Heart left ventricle (tissue), 13 donors: ENCODE measurements at regions not wholly inside any gene's neighbourhood (a gene's known extent, or its start where the extent isn't known, plus 50 kb on each side); places are given as distances from the start of the nearest gene placed in this dataset.

Source experiments
- POLR2A ChIP-seq, 2 donors: fragments of 450-650 bp; IDR thresholded peaks; one replicate each; pipeline ENCODE4 v1.6.1; 2017; ENCODE audit warnings: antibody characterized with exemption in 2 of 2, mild to moderate bottlenecking in 2 of 2, moderate library complexity in 2 of 2
- TF ChIP-seq, protein P1 (sequence below), 12 donors: fragments of 200-600 bp; sonication (generic) in 4 of 12; IDR thresholded peaks; one replicate each; pipeline versions ENCODE4 v1.5.0 to v1.8.0; 2018 to 2022; ENCODE audit warnings: antibody characterized with exemption in 12 of 12, mild to moderate bottlenecking in 5 of 12
- donor health status: ischemic (EF 13 %, LVEDD 7.1; RV severe dilation, severe dysfunction).
- donor health status: DM: no; HTN: yes; CAD: no.
- donor health status: DM: no; HTN: no; CAD: no.
- donor health status: ischemic (EF 25% LVEDD 6.9; RV normal size, moderate dysfunction).
- donor health status: ischemic (EF 25% LVEDD 5.7; RV mildly dilated, moderate dysfunction).
- donor health status: ischemic (EF 35%, LVEDD 5.7; RV mildly dilated, moderate dysfunction).
- donor health status: nonischemic (EF 11% LVEDD 7.7; RV severe dilation, severe dysfunction).
- donor health status: DM: yes; HTN: yes; CAD: no.
- donor health status: PGD.
- donor health status: ischemic (EF 29% LVEDD 5.4; RV normal size, mild dysfunction).
- donor health status: nonischemic (EF 23%, LVEDD 6.1; RV moderate dilation, normal function).

DNA sequence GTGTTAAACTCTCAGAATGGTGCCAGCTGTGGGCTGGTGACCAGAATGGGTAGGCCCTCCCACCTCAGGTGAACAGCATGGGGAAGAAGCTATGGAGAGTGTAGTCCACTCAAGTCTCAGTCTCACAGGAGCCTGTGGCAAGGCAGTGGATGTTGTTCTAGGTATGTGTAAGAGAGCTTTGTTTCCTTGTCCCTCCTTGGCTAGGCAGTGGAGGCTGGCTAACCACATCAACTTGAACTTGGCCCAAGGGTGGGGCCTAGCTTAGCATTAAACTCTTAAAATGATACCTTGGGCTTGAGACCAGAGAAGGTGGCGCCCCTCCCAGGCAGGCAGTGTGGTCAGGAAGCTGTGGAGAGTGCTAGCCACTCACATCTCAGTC, 53.2 kb upstream of the SLC4A10 start:
- TF ChIP-seq, protein P1, sequence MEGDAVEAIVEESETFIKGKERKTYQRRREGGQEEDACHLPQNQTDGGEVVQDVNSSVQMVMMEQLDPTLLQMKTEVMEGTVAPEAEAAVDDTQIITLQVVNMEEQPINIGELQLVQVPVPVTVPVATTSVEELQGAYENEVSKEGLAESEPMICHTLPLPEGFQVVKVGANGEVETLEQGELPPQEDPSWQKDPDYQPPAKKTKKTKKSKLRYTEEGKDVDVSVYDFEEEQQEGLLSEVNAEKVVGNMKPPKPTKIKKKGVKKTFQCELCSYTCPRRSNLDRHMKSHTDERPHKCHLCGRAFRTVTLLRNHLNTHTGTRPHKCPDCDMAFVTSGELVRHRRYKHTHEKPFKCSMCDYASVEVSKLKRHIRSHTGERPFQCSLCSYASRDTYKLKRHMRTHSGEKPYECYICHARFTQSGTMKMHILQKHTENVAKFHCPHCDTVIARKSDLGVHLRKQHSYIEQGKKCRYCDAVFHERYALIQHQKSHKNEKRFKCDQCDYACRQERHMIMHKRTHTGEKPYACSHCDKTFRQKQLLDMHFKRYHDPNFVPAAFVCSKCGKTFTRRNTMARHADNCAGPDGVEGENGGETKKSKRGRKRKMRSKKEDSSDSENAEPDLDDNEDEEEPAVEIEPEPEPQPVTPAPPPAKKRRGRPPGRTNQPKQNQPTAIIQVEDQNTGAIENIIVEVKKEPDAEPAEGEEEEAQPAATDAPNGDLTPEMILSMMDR (IDR thresholded peaks at IDR 0.05), result no peak
- no peak for TF ChIP-seq POLR2A (IDR thresholded peaks at IDR 0.05)
